OCI-LY1 (cell line): ENCODE measurements at regions not wholly inside any gene's neighbourhood (a gene's known extent, or its start where the extent isn't known, plus 50 kb on each side); places are given as distances from the start of the nearest gene placed in this dataset.

Source experiments
- H2AFZ ChIP-seq: fragments of 200-600 bp; sonication (generic), shearing (Covaris generic); 2 replicates; pipeline ENCODE4 v1.6.0; 2014; ENCODE audit warnings: antibody characterized with exemption, mild to moderate bottlenecking, low read length
- H3F3A ChIP-seq: fragments of 200-600 bp; sonication (generic), shearing (Covaris generic); 2 replicates; pipeline ENCODE4 v1.6.0; 2014; ENCODE audit warnings: mild to moderate bottlenecking, antibody characterized with exemption, low read length, moderate library complexity; ENCODE audit not compliant: insufficient read depth
- H3K27ac ChIP-seq: fragments of 200-600 bp; sonication (generic); 2 replicates; pipeline ENCODE4 v1.5.1; 2014; ENCODE audit warnings: low read length, mixed run types, mild to moderate bottlenecking, low read depth; ENCODE audit not compliant: poor library complexity, severe bottlenecking
- H3K27me3 ChIP-seq: fragments of 200-600 bp; sonication (generic); 2 replicates; pipeline ENCODE4 v1.6.0; 2014; ENCODE audit warnings: antibody characterized with exemption, mild to moderate bottlenecking, low read length, moderate library complexity; ENCODE audit not compliant: insufficient read depth
- H3K36me3 ChIP-seq: fragments of 200-600 bp; sonication (generic); 2 replicates; pipeline ENCODE4 v1.6.1; 2014; ENCODE audit warnings: mild to moderate bottlenecking, antibody characterized with exemption, low read length, moderate library complexity, mixed read lengths; ENCODE audit not compliant: insufficient read depth
- H3K4me1 ChIP-seq: fragments of 200-600 bp; sonication (generic); 2 replicates; pipeline ENCODE4 v1.5.1; 2014; ENCODE audit warnings: mild to moderate bottlenecking, low read length, moderate library complexity; ENCODE audit not compliant: insufficient read depth, severe bottlenecking
- H3K4me2 ChIP-seq: fragments of 200-600 bp; sonication (generic), shearing (Covaris generic); 2 replicates; pipeline ENCODE4 v1.6.1; 2014; ENCODE audit warnings: low read length
- H3K4me3 ChIP-seq: fragments of 200-600 bp; sonication (generic); 2 replicates; pipeline ENCODE4 v1.5.1; 2014; ENCODE audit warnings: low read length, low read depth, mild to moderate bottlenecking, mixed read lengths; ENCODE audit not compliant: poor library complexity, severe bottlenecking
- H3K79me2 ChIP-seq: fragments of 200-600 bp; shearing (Covaris generic); 2 replicates; pipeline ENCODE4 v1.6.1; 2016; ENCODE audit warnings: mixed run types, low read length, mixed read lengths; ENCODE audit not compliant: insufficient read depth
- H3K9ac ChIP-seq: fragments of 200-600 bp; sonication (generic), shearing (Covaris generic); 2 replicates; pipeline ENCODE4 v1.6.1; 2014; ENCODE audit warnings: mild to moderate bottlenecking, low read length, mixed read lengths
- H3K9me2 ChIP-seq: fragments of 200-600 bp; sonication (generic), shearing (Covaris generic); 2 replicates; pipeline ENCODE4 v1.6.1; 2014; ENCODE audit warnings: low read depth, mild to moderate bottlenecking, low read length, mixed read lengths
- H3K9me3 ChIP-seq: fragments of 200-600 bp; shearing (Covaris generic); 2 replicates; pipeline ENCODE4 v1.6.1; 2014; ENCODE audit warnings: low read length, mixed read lengths
- H4K20me1 ChIP-seq: fragments of 200-600 bp; sonication (generic), shearing (Covaris generic); 2 replicates; pipeline ENCODE4 v1.6.0; 2016; ENCODE audit warnings: mild to moderate bottlenecking, low read length; ENCODE audit not compliant: insufficient read depth
- EZH2 ChIP-seq: fragments of 200-600 bp; sonication (generic), shearing (Covaris generic); IDR thresholded peaks from 2 replicates; pipeline ENCODE4 v1.8.0; 2017; ENCODE audit warnings: borderline replicate concordance, mixed run types, mild to moderate bottlenecking, antibody characterized with exemption, low read length, moderate library complexity, mixed read lengths
- TF ChIP-seq, protein P1 (sequence below): fragments of 200-600 bp; sonication (generic), shearing (Covaris generic); IDR thresholded peaks from 2 replicates; pipeline ENCODE4 v1.5.1; 2017; ENCODE audit warnings: mild to moderate bottlenecking, antibody characterized with exemption, low read length, moderate library complexity, mixed read lengths

DNA sequence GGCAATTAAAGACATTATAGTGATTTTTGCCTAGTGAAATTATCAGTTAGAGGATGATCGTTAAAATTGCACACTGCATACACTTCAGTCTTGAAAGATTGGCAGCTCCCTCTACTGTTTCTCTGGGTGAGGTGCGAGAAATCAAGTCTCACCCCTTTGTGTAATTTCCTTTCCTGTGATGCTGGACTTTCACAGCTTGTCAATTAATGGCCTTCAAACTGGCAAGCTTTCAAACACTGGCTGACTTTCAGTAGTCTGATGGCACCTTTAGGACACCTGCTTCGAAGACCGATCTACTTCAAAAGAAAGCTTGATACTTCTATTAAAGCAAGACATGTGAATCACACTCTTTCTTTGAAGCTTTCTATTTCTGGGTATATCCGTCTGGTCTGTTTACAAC lies 706.7 kb upstream of the PTPRD start:
- H3K4me3 ChIP-seq, result no peak overlapping the region
- H3F3A ChIP-seq, result no peaks in the 10 kb centered on the region
- no peak overlapping the region for H3K9ac ChIP-seq
- H3K27ac ChIP-seq, result no peak overlapping the region
- no peak overlapping the region for H2AFZ ChIP-seq
- no peaks in the 10 kb centered on the region for H3K9me3 ChIP-seq
- no peak overlapping the region for H3K4me2 ChIP-seq
- H3K36me3 ChIP-seq, result no peaks in the 10 kb centered on the region
- TF ChIP-seq, protein P1, sequence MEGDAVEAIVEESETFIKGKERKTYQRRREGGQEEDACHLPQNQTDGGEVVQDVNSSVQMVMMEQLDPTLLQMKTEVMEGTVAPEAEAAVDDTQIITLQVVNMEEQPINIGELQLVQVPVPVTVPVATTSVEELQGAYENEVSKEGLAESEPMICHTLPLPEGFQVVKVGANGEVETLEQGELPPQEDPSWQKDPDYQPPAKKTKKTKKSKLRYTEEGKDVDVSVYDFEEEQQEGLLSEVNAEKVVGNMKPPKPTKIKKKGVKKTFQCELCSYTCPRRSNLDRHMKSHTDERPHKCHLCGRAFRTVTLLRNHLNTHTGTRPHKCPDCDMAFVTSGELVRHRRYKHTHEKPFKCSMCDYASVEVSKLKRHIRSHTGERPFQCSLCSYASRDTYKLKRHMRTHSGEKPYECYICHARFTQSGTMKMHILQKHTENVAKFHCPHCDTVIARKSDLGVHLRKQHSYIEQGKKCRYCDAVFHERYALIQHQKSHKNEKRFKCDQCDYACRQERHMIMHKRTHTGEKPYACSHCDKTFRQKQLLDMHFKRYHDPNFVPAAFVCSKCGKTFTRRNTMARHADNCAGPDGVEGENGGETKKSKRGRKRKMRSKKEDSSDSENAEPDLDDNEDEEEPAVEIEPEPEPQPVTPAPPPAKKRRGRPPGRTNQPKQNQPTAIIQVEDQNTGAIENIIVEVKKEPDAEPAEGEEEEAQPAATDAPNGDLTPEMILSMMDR, result peak; percentile 63
- TF ChIP-seq EZH2, result no peak
- H3K4me1 ChIP-seq, result no peaks in the 10 kb centered on the region
- no peaks in the 10 kb centered on the region for H3K79me2 ChIP-seq
- no peaks in the 10 kb centered on the region for H3K9me2 ChIP-seq
- H3K27me3 ChIP-seq, result no peaks in the 10 kb centered on the region
- no peaks in the 10 kb centered on the region for H4K20me1 ChIP-seq

DNA sequence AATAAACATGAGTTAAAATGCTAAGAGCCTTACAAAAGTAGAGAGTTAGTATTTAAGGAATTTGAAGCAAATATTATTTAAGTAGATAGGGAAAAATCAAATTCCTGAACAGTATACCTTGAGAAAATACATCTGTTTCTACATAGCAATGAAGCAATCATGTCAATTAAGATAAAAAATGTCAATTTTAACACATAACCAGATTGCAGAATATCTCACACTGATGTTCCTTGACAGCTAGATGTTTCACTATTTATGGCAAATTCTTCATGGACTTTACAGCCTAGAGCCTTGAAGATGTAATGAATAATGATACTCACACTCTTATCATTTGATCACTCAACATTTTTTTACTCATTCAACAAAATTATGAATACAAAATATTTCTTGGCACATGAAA lies 708.2 kb upstream of the PTPRD start:
- no peak overlapping the region for H3K9ac ChIP-seq
- H3K9me3 ChIP-seq, result no peaks in the 10 kb centered on the region
- no peaks in the 10 kb centered on the region for H3K27me3 ChIP-seq
- no peak overlapping the region for H3K4me2 ChIP-seq
- no peak overlapping the region for H3K4me3 ChIP-seq
- H3K79me2 ChIP-seq, result no peaks in the 10 kb centered on the region
- no peaks in the 10 kb centered on the region for H3K36me3 ChIP-seq
- H3K27ac ChIP-seq, result no peak overlapping the region
- no peak overlapping the region for H2AFZ ChIP-seq
- no peaks in the 10 kb centered on the region for H3K9me2 ChIP-seq
- H3K4me1 ChIP-seq, result no peaks in the 10 kb centered on the region
- TF ChIP-seq EZH2, result no peak
- TF ChIP-seq, protein P1, result no peak
- no peaks in the 10 kb centered on the region for H4K20me1 ChIP-seq
- no peaks in the 10 kb centered on the region for H3F3A ChIP-seq

DNA sequence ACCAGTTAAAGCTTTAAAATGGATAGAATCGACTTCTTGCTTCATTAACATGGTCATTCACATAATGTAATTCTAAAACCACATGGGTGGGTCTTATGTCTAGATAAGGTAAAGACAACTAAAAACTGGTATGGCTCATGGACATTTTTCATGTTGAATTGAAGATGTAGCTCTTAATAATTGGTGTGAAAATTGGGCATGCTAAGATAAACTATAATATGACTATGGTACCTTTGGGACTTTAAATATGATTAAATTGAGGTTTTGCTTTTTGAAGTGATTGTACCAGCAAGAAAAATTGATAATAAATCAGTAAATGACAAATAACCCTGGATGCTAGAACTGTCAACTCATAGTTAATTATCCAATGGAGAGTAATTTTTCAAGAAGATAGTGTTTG lies 710.7 kb upstream of the PTPRD start:
- Histone ChIP-seq H3K4me1 (no peaks in the 10 kb centered on the region), H3F3A (no peaks in the 10 kb centered on the region), H3K27me3 (no peaks in the 10 kb centered on the region), H2AFZ (no peak overlapping the region), H3K9ac (no peak overlapping the region), H3K4me3 (no peak overlapping the region), H3K36me3 (no peaks in the 10 kb centered on the region), H4K20me1 (no peaks in the 10 kb centered on the region), H3K79me2 (no peaks in the 10 kb centered on the region), H3K9me2 (no peaks in the 10 kb centered on the region), H3K27ac (no peak overlapping the region), H3K4me2 (no peak overlapping the region), H3K9me3 (no peaks in the 10 kb centered on the region)
- no peak for TF ChIP-seq EZH2
- TF ChIP-seq, protein P1, result no peak
